Liver (tissue), 2 donors: ENCODE measurements at regions not wholly inside any gene's neighbourhood (a gene's known extent, or its start where the extent isn't known, plus 50 kb on each side); places are given as distances from the start of the nearest gene placed in this dataset.

Experiments
- YY1 ChIP-seq: IDR thresholded peaks from 2 replicates; pipeline ENCODE4 v1.6.1; 2016; ENCODE audit warnings: antibody characterized with exemption, mild to moderate bottlenecking
- TF ChIP-seq, protein P1 (sequence below): IDR thresholded peaks from 2 replicates; pipeline ENCODE4 v1.6.1; 2016; ENCODE audit warnings: antibody characterized with exemption
- TF ChIP-seq, protein P2 (sequence below): IDR thresholded peaks from 2 replicates; pipeline ENCODE4 v1.6.1; 2016; ENCODE audit warnings: antibody characterized with exemption, mild to moderate bottlenecking
- TF ChIP-seq, protein P3 (sequence below): fragments of 150-350 bp; IDR thresholded peaks from 2 replicates; pipeline ENCODE4 v1.5.1; 2017; ENCODE audit warnings: improper control_type of control experiment, low read depth, low read length; ENCODE audit not compliant: missing input control
- donor health status: healthy.

- TF ChIP-seq, protein P1, sequence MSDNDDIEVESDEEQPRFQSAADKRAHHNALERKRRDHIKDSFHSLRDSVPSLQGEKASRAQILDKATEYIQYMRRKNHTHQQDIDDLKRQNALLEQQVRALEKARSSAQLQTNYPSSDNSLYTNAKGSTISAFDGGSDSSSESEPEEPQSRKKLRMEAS, result no peak
- TF ChIP-seq, protein P2, sequence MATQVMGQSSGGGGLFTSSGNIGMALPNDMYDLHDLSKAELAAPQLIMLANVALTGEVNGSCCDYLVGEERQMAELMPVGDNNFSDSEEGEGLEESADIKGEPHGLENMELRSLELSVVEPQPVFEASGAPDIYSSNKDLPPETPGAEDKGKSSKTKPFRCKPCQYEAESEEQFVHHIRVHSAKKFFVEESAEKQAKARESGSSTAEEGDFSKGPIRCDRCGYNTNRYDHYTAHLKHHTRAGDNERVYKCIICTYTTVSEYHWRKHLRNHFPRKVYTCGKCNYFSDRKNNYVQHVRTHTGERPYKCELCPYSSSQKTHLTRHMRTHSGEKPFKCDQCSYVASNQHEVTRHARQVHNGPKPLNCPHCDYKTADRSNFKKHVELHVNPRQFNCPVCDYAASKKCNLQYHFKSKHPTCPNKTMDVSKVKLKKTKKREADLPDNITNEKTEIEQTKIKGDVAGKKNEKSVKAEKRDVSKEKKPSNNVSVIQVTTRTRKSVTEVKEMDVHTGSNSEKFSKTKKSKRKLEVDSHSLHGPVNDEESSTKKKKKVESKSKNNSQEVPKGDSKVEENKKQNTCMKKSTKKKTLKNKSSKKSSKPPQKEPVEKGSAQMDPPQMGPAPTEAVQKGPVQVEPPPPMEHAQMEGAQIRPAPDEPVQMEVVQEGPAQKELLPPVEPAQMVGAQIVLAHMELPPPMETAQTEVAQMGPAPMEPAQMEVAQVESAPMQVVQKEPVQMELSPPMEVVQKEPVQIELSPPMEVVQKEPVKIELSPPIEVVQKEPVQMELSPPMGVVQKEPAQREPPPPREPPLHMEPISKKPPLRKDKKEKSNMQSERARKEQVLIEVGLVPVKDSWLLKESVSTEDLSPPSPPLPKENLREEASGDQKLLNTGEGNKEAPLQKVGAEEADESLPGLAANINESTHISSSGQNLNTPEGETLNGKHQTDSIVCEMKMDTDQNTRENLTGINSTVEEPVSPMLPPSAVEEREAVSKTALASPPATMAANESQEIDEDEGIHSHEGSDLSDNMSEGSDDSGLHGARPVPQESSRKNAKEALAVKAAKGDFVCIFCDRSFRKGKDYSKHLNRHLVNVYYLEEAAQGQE, result no peak
- TF ChIP-seq, protein P3, sequence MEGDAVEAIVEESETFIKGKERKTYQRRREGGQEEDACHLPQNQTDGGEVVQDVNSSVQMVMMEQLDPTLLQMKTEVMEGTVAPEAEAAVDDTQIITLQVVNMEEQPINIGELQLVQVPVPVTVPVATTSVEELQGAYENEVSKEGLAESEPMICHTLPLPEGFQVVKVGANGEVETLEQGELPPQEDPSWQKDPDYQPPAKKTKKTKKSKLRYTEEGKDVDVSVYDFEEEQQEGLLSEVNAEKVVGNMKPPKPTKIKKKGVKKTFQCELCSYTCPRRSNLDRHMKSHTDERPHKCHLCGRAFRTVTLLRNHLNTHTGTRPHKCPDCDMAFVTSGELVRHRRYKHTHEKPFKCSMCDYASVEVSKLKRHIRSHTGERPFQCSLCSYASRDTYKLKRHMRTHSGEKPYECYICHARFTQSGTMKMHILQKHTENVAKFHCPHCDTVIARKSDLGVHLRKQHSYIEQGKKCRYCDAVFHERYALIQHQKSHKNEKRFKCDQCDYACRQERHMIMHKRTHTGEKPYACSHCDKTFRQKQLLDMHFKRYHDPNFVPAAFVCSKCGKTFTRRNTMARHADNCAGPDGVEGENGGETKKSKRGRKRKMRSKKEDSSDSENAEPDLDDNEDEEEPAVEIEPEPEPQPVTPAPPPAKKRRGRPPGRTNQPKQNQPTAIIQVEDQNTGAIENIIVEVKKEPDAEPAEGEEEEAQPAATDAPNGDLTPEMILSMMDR, result no peak
- TF ChIP-seq YY1, result no peak
Observed at GRCh38 chr2:154537024-154537423, 161.5 kb upstream of the KCNJ3 start.
